ENCODE measurements at regions not wholly inside any gene's neighbourhood (a gene's known extent, or its start where the extent isn't known, plus 50 kb on each side); places are given as distances from the start of the nearest gene placed in this dataset.

- TF ChIP-seq SUZ12 (IDR thresholded peaks at IDR 0.05; ENCODE audit: low read length) (no peak), ATF2 (IDR thresholded peaks at IDR 0.05; ENCODE audit: low read length) (no peak), KDM5A (IDR thresholded peaks at IDR 0.05; ENCODE audit: low read length) (no peak), BCL11A (IDR thresholded peaks at IDR 0.05; ENCODE audit: low read depth in 2 of 2, low read length in 2 of 2) (no peak), RNF2 (IDR thresholded peaks at IDR 0.05; ENCODE audit: borderline replicate concordance, low read depth, low read length, missing control alignments, poor library complexity, severe bottlenecking) (no peak), SP2 (IDR thresholded peaks at IDR 0.05; ENCODE audit: low read length) (no peak)
Measured at GRCh38 chr2:14896330-14897030, 264.0 kb downstream of the LRATD1 start (continued).
